IPS DF 6.9 (cell line): ENCODE measurements at regions not wholly inside any gene's neighbourhood (a gene's known extent, or its start where the extent isn't known, plus 50 kb on each side); places are given as distances from the start of the nearest gene placed in this dataset.

Experiments
- DNase-seq: peaks from one replicate; pipeline ENCODE4 v3.0.0-alpha.2; 2013; ENCODE audit warnings: low read depth, low spot score
- H3K27ac ChIP-seq: one replicate; pipeline ENCODE4 v1.5.1; 2013; ENCODE audit warnings: low read length, control low read depth
- H3K27me3 ChIP-seq: 2 replicates; pipeline ENCODE4 v1.6.1; 2013; ENCODE audit warnings: mild to moderate bottlenecking, low read length; ENCODE audit not compliant: control insufficient read depth, insufficient read depth
- H3K36me3 ChIP-seq: 2 replicates; pipeline ENCODE4 v1.6.1; 2013; ENCODE audit warnings: low read length; ENCODE audit not compliant: control insufficient read depth, insufficient read depth
- H3K4me1 ChIP-seq: 2 replicates; pipeline ENCODE4 v1.6.1; 2013; ENCODE audit warnings: low read length; ENCODE audit not compliant: control insufficient read depth, insufficient read depth
- H3K4me3 ChIP-seq: 2 replicates; pipeline ENCODE4 v1.5.1; 2013; ENCODE audit warnings: mild to moderate bottlenecking, low read length
- H3K9me3 ChIP-seq: 2 replicates; pipeline ENCODE4 v1.6.1; 2013; ENCODE audit warnings: low read length, inconsistent platforms; ENCODE audit not compliant: control insufficient read depth, insufficient read depth
- WGBS: extraction: QIAGEN DNeasy Blood & Tissue Kit; methylation state at CpG from one replicate; pipeline ENCODE4 v1.1.7; 2013; ENCODE audit warnings: mixed read lengths, missing lambda C conversion rate; ENCODE audit not compliant: insufficient read length, insufficient coverage; 5-methylcytosine and 5-hydroxymethylcytosine counted together

GRCh38 chr2:831225-831536, 119.5 kb upstream of the SNTG2 start:
- Histone ChIP-seq H3K4me1 (peaks cover 5% of the 10 kb centered on the region), H3K27me3 (no peaks in the 10 kb centered on the region; the same call in 1 of the 2 replicates), H3K27ac (no peak overlapping the region), H3K36me3 (no peaks in the 10 kb centered on the region), H3K4me3 (no peak overlapping the region), H3K9me3 (no peaks in the 10 kb centered on the region)
- WGBS = no CpG with 5 or more reads among the region's 8 CpGs
- no peak for DNase-seq

- DNase-seq = no peak
- H3K27ac ChIP-seq = no peak overlapping the region
- no CpG with 5 or more reads among the region's 10 CpGs for WGBS
- no peak overlapping the region for H3K4me3 ChIP-seq
- H3K4me1 ChIP-seq = peaks cover 5% of the 10 kb centered on the region
- H3K27me3 ChIP-seq = no peaks in the 10 kb centered on the region; the same call in 1 of the 2 replicates
- H3K36me3 ChIP-seq = no peaks in the 10 kb centered on the region
- H3K9me3 ChIP-seq = no peaks in the 10 kb centered on the region
Observed at GRCh38 chr2:830419-831224, 120.0 kb upstream of the SNTG2 start.

- H3K36me3 ChIP-seq = no peaks in the 10 kb centered on the region
- WGBS = no CpG with 5 or more reads among the region's 6 CpGs
- DNase-seq = no peak
- no peak overlapping the region for H3K4me3 ChIP-seq
- H3K4me1 ChIP-seq = peaks cover 5% of the 10 kb centered on the region
- H3K27me3 ChIP-seq = no peaks in the 10 kb centered on the region; the same call in 1 of the 2 replicates
- H3K9me3 ChIP-seq = no peaks in the 10 kb centered on the region
- no peak overlapping the region for H3K27ac ChIP-seq
Observed at GRCh38 chr2:829047-829446, 121.6 kb upstream of the SNTG2 start.

GRCh38 chr2:824954-825353, 125.7 kb upstream of the SNTG2 start:
- H3K27ac ChIP-seq = no peak overlapping the region
- no CpG with 5 or more reads among the region's 8 CpGs for WGBS
- no peaks in the 10 kb centered on the region for H3K36me3 ChIP-seq
- no peaks in the 10 kb centered on the region; the same call in 1 of the 2 replicates for H3K27me3 ChIP-seq
- no peaks in the 10 kb centered on the region for H3K4me1 ChIP-seq
- no peak overlapping the region for H3K4me3 ChIP-seq
- no peak for DNase-seq
- no peaks in the 10 kb centered on the region for H3K9me3 ChIP-seq

GRCh38 chr2:824524-824923, 126.1 kb upstream of the SNTG2 start:
- Histone ChIP-seq H3K4me1 (no peaks in the 10 kb centered on the region), H3K27ac (no peak overlapping the region), H3K9me3 (no peaks in the 10 kb centered on the region), H3K27me3 (no peaks in the 10 kb centered on the region), H3K4me3 (no peak overlapping the region), H3K36me3 (no peaks in the 10 kb centered on the region)
- no CpG with 5 or more reads among the region's 10 CpGs for WGBS
- no peak for DNase-seq

- Histone ChIP-seq H3K36me3 (no peaks in the 10 kb centered on the region), H3K27ac (no peak overlapping the region), H3K9me3 (no peaks in the 10 kb centered on the region), H3K27me3 (no peaks in the 10 kb centered on the region), H3K4me1 (no peaks in the 10 kb centered on the region), H3K4me3 (no peak overlapping the region)
- WGBS = no CpG with 5 or more reads among the region's 19 CpGs
- no peak for DNase-seq
Observed at GRCh38 chr2:821546-821945, 129.1 kb upstream of the SNTG2 start.

- H3K27me3 ChIP-seq = no peaks in the 10 kb centered on the region
- no CpG with 5 or more reads among the region's 7 CpGs for WGBS
- no peak for DNase-seq
- no peaks in the 10 kb centered on the region for H3K4me1 ChIP-seq
- no peak overlapping the region for H3K27ac ChIP-seq
- no peak overlapping the region for H3K4me3 ChIP-seq
- H3K36me3 ChIP-seq = no peaks in the 10 kb centered on the region
- H3K9me3 ChIP-seq = no peaks in the 10 kb centered on the region
Observed at GRCh38 chr2:819601-820000, 131.0 kb upstream of the SNTG2 start.

- no peak overlapping the region for H3K4me3 ChIP-seq
- WGBS = no CpG with 5 or more reads among the region's 12 CpGs
- no peaks in the 10 kb centered on the region for H3K27me3 ChIP-seq
- no peaks in the 10 kb centered on the region for H3K36me3 ChIP-seq
- no peak overlapping the region for H3K27ac ChIP-seq
- no peaks in the 10 kb centered on the region for H3K9me3 ChIP-seq
- H3K4me1 ChIP-seq = no peaks in the 10 kb centered on the region
- DNase-seq = no peak
Observed at GRCh38 chr2:819121-819520, 131.5 kb upstream of the SNTG2 start.

- no peak for DNase-seq
- no peaks in the 10 kb centered on the region for H3K36me3 ChIP-seq
- WGBS = no CpG with 5 or more reads among the region's 6 CpGs
- H3K9me3 ChIP-seq = no peaks in the 10 kb centered on the region
- H3K27ac ChIP-seq = no peak overlapping the region
- H3K27me3 ChIP-seq = no peaks in the 10 kb centered on the region
- H3K4me1 ChIP-seq = no peaks in the 10 kb centered on the region
- no peak overlapping the region for H3K4me3 ChIP-seq
Observed at GRCh38 chr2:817336-818015, 133.2 kb upstream of the SNTG2 start.

- Histone ChIP-seq H3K27ac (no peak overlapping the region), H3K27me3 (no peaks in the 10 kb centered on the region), H3K9me3 (no peaks in the 10 kb centered on the region), H3K4me3 (no peak overlapping the region), H3K36me3 (no peaks in the 10 kb centered on the region), H3K4me1 (no peaks in the 10 kb centered on the region)
- WGBS = no CpG with 5 or more reads among the region's 5 CpGs
- no peak for DNase-seq
Observed at GRCh38 chr2:816278-816677, 134.4 kb upstream of the SNTG2 start.

GRCh38 chr2:810397-810796, 133.2 kb upstream of the TMEM18 start:
- Histone ChIP-seq H3K36me3 (no peaks in the 10 kb centered on the region), H3K9me3 (peaks cover 2% of the 10 kb centered on the region), H3K4me3 (no peak overlapping the region), H3K27ac (no peak overlapping the region), H3K4me1 (no peaks in the 10 kb centered on the region), H3K27me3 (no peaks in the 10 kb centered on the region)
- DNase-seq = no peak
- WGBS = no CpG with 5 or more reads among the region's 1 CpG
